ENCODE measurements at regions not wholly inside any gene's neighbourhood (a gene's known extent, or its start where the extent isn't known, plus 50 kb on each side); places are given as distances from the start of the nearest gene placed in this dataset.

GRCh38 chr2:2935445-2936149 is 442.0 kb downstream of the EIPR1 start:
- DNase-seq (ENCODE audit: extremely low read depth, low read depth, low spot score) = no peak

GRCh38 chr2:2933426-2933825 is 444.2 kb downstream of the EIPR1 start:
- no peak for DNase-seq (ENCODE audit: extremely low read depth, low read depth, low spot score)

- DNase-seq (ENCODE audit: extremely low read depth, low read depth, low spot score) = no peak
Observed at GRCh38 chr2:2932692-2933305, 444.8 kb downstream of the EIPR1 start.

GRCh38 chr2:2932189-2932588 is 445.4 kb downstream of the EIPR1 start:
- DNase-seq (ENCODE audit: extremely low read depth, low read depth, low spot score) = no peak

- no peak for DNase-seq (ENCODE audit: extremely low read depth, low read depth, low spot score)
Observed at GRCh38 chr2:2931318-2932075, 446.1 kb downstream of the EIPR1 start.

- DNase-seq (ENCODE audit: extremely low read depth, low read depth, low spot score) = no peak
Observed at GRCh38 chr2:2930841-2931240, 446.8 kb downstream of the EIPR1 start.

GRCh38 chr2:2926858-2927175 is 450.8 kb downstream of the EIPR1 start:
- no peak for DNase-seq (ENCODE audit: extremely low read depth, low read depth, low spot score)

- no peak for DNase-seq (ENCODE audit: extremely low read depth, low read depth, low spot score)
Observed at GRCh38 chr2:2926009-2926857, 451.4 kb downstream of the EIPR1 start.

GRCh38 chr2:2922156-2922555 is 455.5 kb downstream of the EIPR1 start:
- no peak for DNase-seq (ENCODE audit: extremely low read depth, low read depth, low spot score)

GRCh38 chr2:2921011-2921720 is 456.5 kb downstream of the EIPR1 start:
- no peak for DNase-seq (ENCODE audit: extremely low read depth, low read depth, low spot score)

GRCh38 chr2:2919574-2920365 is 457.8 kb downstream of the EIPR1 start:
- no peak for DNase-seq (ENCODE audit: extremely low read depth, low read depth, low spot score)

- no peak for DNase-seq (ENCODE audit: extremely low read depth, low read depth, low spot score)
Observed at GRCh38 chr2:2919026-2919425, 458.6 kb downstream of the EIPR1 start.

- no peak for DNase-seq (ENCODE audit: extremely low read depth, low read depth, low spot score)
Observed at GRCh38 chr2:2916621-2917020, 461.0 kb downstream of the EIPR1 start.

GRCh38 chr2:2914252-2914651 is 463.4 kb downstream of the EIPR1 start:
- no peak for DNase-seq (ENCODE audit: extremely low read depth, low read depth, low spot score)

- no peak for DNase-seq (ENCODE audit: extremely low read depth, low read depth, low spot score)
Observed at GRCh38 chr2:2913601-2914120, 464.0 kb downstream of the EIPR1 start.

GRCh38 chr2:2912731-2913130 is 464.9 kb downstream of the EIPR1 start:
- DNase-seq (ENCODE audit: extremely low read depth, low read depth, low spot score) = no peak

- DNase-seq (ENCODE audit: extremely low read depth, low read depth, low spot score) = no peak
Observed at GRCh38 chr2:2912293-2912692, 465.3 kb downstream of the EIPR1 start.

- DNase-seq (ENCODE audit: extremely low read depth, low read depth, low spot score) = no peak
Observed at GRCh38 chr2:2910259-2910658, 467.4 kb downstream of the EIPR1 start.

Data from glomerular endothelial cell (primary cell).